HL-60 (cell line): ENCODE measurements at regions not wholly inside any gene's neighbourhood (a gene's known extent, or its start where the extent isn't known, plus 50 kb on each side); places are given as distances from the start of the nearest gene placed in this dataset.

ENCODE experiments used
- DNase-seq, 2 experiments: peaks; one replicate each; pipeline ENCODE4 v3.0.0-alpha.2; 2010 to 2020; ENCODE audit warnings: low read depth in 1 of 2, low spot score in 1 of 2
- H3K27ac ChIP-seq: fragments of 250-450 bp; sonication (Bioruptor Pico); replicated peaks from 2 replicates; pipeline ENCODE4 v1.5.1; 2020; ENCODE audit warnings: mild to moderate bottlenecking, moderate library complexity
- H3K27me3 ChIP-seq: fragments of 250-450 bp; sonication (Bioruptor Pico); 2 replicates; pipeline ENCODE4 v1.5.1; 2021; ENCODE audit warnings: mild to moderate bottlenecking, moderate library complexity; ENCODE audit not compliant: insufficient read depth, poor library complexity, severe bottlenecking
- H3K4me3 ChIP-seq: replicated peaks from 2 replicates; pipeline ENCODE4 v1.5.1; 2011; ENCODE audit warnings: mild to moderate bottlenecking, control low read depth, low read length; ENCODE audit not compliant: insufficient read depth
- CTCF ChIP-seq: IDR thresholded peaks from one replicate; pipeline ENCODE4 v1.5.1; 2011; ENCODE audit warnings: low read length, control low read depth, inconsistent platforms; ENCODE audit not compliant: insufficient read depth
- GABPA ChIP-seq: IDR thresholded peaks from 2 replicates; pipeline ENCODE4 v1.6.1; 2012; ENCODE audit warnings: low read depth
- POLR2AphosphoS5 ChIP-seq: IDR thresholded peaks from 2 replicates; pipeline ENCODE4 v1.6.1; 2012; ENCODE audit warnings: low read depth
- REST ChIP-seq: IDR thresholded peaks from 2 replicates; pipeline ENCODE4 v1.6.1; 2012; ENCODE audit warnings: low read depth; ENCODE audit not compliant: insufficient replicate concordance
- SPI1 ChIP-seq: IDR thresholded peaks from 2 replicates; pipeline ENCODE4 v1.6.1; 2012; ENCODE audit warnings: low read depth, mild to moderate bottlenecking, borderline replicate concordance

GRCh38 chr6:87848616-87849015 is 146.6 kb upstream of the AKIRIN2 start:
- no peak overlapping the region for H3K27ac ChIP-seq
- DNase-seq, result no peak
- no peak for TF ChIP-seq REST
- no peak for TF ChIP-seq GABPA
- no peak for TF ChIP-seq POLR2AphosphoS5
- no peak for TF ChIP-seq SPI1
- TF ChIP-seq CTCF, result no peak
- no peak overlapping the region for H3K4me3 ChIP-seq
- H3K27me3 ChIP-seq, result peaks cover 3% of the 10 kb centered on the region

GRCh38 chr6:87847830-87848210 is 145.8 kb upstream of the AKIRIN2 start:
- no peak overlapping the region for H3K27ac ChIP-seq
- H3K4me3 ChIP-seq, result no peak overlapping the region
- TF ChIP-seq SPI1, result no peak
- no peak for TF ChIP-seq CTCF
- no peak for TF ChIP-seq REST
- TF ChIP-seq POLR2AphosphoS5, result no peak
- no peak for DNase-seq
- peaks cover 3% of the 10 kb centered on the region for H3K27me3 ChIP-seq

- H3K4me3 ChIP-seq, result no peak overlapping the region
- DNase-seq, result no peak
- no peak for TF ChIP-seq GABPA
- no peak for TF ChIP-seq POLR2AphosphoS5
- no peak for TF ChIP-seq SPI1
- TF ChIP-seq CTCF, result no peak
- no peak for TF ChIP-seq REST
Measured at GRCh38 chr6:87847135-87847829, 145.2 kb upstream of the AKIRIN2 start.

More at GRCh38 chr6:87847135-87847829, 145.2 kb upstream of the AKIRIN2 start:
- H3K27ac ChIP-seq, result no peak overlapping the region
- H3K27me3 ChIP-seq, result peaks cover 3% of the 10 kb centered on the region
